IPS-18c (cell line): ENCODE measurements at regions not wholly inside any gene's neighbourhood (a gene's known extent, or its start where the extent isn't known, plus 50 kb on each side); places are given as distances from the start of the nearest gene placed in this dataset.
"Not testable (repeated sequence)": the region's sequence is repeated elsewhere in the genome, so short reads cannot be mapped to it uniquely, and the experiment has no call there.

ENCODE experiments used
- H3K4me3 ChIP-seq: 2 replicates; pipeline ENCODE4 v1.7.0; 2013; ENCODE audit warnings: low read depth, mild to moderate bottlenecking, low read length, moderate library complexity; ENCODE audit not compliant: insufficient read depth
- H3K9me3 ChIP-seq: one replicate; pipeline ENCODE4 v1.6.1; 2013; ENCODE audit warnings: mild to moderate bottlenecking, low read length, moderate library complexity; ENCODE audit not compliant: control insufficient read depth, insufficient read depth

DNA sequence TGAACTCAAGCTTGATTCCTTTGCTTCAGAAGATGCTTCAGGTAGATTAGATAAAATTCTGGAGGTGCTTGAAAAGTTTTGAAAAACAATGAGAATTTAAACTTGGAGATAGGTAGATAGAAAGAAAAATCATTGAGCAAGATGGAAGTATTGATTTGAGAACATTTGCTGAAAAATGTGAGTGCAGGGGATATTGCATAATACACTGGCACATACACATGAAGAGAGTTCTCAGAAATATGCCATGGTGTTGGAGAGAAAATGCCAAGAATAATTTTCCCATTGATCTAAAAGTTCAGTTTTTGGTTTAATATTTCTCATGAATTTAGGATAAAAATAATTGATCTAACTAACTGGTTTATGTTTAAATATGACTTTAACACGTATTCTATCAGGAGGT, 107.2 kb upstream of the GBE1 start:
- no peak overlapping the region for H3K4me3 ChIP-seq

GRCh38 chr3:81867875-81868274, 106.4 kb upstream of the GBE1 start:
- H3K9me3 ChIP-seq = no peaks in the 10 kb centered on the region
- no peak overlapping the region for H3K4me3 ChIP-seq

More for the DNA sequence above, 107.2 kb upstream of the GBE1 start:
- H3K9me3 ChIP-seq = no peaks in the 10 kb centered on the region

- H3K9me3 ChIP-seq, H3K4me3 ChIP-seq: not testable (repeated sequence)
Measured at GRCh38 chr3:81865164-81865563, 103.7 kb upstream of the GBE1 start.

DNA sequence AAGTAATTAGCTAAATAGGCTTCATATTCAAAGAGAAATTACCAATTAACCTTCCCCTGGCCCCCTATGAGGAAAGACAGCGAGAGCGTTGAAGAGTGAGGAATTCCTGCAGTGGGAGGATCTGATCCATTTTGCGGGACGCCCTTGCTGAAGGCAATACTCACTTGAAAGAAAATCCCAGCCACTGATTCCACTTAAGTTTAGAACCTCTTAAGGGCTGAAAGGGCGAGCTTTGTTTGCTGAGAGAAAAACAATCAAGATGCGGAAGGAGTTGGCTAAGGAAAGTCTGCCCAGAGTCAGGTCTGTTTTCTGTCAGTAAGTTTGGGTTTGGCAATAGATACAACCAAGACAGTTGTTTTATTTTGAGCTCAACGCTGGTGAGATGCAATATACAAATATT, 102.8 kb upstream of the GBE1 start:
- no peak overlapping the region for H3K4me3 ChIP-seq
- no peaks in the 10 kb centered on the region for H3K9me3 ChIP-seq

DNA sequence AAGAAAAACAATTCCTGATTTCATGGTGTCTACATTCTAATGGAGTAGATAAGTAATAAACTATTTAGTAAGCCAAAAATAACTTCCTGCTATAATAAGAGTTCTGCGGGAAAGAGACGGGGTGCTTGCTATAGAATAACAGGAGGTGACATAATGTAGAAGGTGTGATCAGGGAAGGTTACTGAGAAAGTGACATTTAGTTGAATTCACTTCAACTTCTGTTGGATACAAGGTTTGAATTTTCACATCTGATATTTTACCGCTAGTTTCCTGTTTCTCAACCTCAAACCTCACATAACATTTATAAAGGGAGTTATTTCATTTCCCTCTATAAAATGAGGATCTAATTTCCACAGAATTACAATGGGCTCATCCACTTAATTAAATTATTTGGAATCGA, 102.3 kb upstream of the GBE1 start:
- Histone ChIP-seq H3K4me3 (no peak overlapping the region), H3K9me3 (no peaks in the 10 kb centered on the region)

- Histone ChIP-seq H3K9me3 (no peaks in the 10 kb centered on the region), H3K4me3 (no peak overlapping the region)
Measured at GRCh38 chr3:81861593-81861992, 100.1 kb upstream of the GBE1 start.

- Histone ChIP-seq H3K9me3 (peaks cover 3% of the 10 kb centered on the region), H3K4me3 (no peak overlapping the region)
Measured at GRCh38 chr3:81859524-81859923, 98.1 kb upstream of the GBE1 start.

- Histone ChIP-seq H3K9me3 (peaks cover 3% of the 10 kb centered on the region), H3K4me3 (no peak overlapping the region)
Measured at GRCh38 chr3:81853431-81853830, 92.0 kb upstream of the GBE1 start.

DNA sequence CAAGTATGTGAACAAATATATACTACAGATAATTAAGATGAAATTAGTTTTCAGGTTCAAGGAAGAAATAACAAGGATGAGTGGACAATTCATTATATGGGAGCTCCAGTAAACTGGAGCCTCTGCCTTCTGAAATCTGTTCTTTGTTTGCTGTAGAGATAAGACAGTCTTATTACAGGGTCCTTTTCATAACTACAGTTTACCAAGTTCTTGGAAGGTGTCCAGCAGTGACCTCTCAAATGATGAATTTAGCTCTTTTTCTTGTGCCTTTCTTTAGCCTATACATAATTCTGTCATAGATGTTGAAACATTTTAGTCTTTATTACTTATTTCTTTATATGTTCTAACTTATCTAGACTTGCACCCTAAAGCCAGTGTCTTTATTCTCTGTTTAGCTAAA, 89.7 kb upstream of the GBE1 start:
- Histone ChIP-seq H3K9me3 (peaks cover 3% of the 10 kb centered on the region), H3K4me3 (no peak overlapping the region)

- no peak overlapping the region for H3K4me3 ChIP-seq
- H3K9me3 ChIP-seq = no peaks in the 10 kb centered on the region
Measured at GRCh38 chr3:81846988-81847387, 85.5 kb upstream of the GBE1 start.

DNA sequence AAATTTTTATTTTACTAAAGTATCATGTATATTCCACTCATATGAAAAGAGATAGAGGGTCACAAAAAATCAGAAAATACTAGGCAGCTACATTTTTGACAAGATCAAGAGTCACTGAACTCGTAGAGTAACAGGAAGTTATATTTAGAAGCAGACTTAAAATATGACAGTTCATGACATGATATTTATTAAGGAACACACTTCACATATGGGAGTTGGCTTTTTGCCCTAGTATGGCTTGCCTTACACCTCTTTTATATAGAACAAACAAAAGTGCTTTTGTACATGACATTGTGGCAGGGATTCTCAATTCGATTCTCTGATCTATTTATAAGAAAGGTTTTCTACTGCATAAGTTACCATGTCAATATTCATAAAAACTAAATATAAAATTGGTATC, 80.1 kb upstream of the GBE1 start:
- no peak overlapping the region for H3K4me3 ChIP-seq
- H3K9me3 ChIP-seq = no peaks in the 10 kb centered on the region

- no peaks in the 10 kb centered on the region for H3K9me3 ChIP-seq
- H3K4me3 ChIP-seq = no peak overlapping the region
Measured at GRCh38 chr3:81839504-81840094, 78.2 kb upstream of the GBE1 start.

DNA sequence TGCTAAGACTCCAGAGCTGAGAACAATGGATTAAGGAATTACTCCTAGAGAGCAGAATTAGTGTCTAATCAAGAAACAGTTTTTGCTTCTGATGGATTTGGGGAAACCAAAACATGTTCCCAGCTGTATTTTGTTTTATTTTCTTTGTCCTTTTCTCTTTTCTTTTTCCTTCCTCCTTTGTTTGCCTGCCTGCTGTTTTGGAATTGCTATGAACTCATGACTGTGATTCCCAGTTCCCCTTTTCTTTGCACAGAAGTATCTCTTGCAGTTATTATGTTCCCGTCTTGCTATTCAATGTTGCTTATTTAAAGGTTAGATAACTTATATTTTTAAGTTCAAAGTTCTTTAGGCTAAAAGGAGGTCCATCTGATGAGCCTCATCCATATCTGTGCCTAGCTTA, 77.0 kb upstream of the GBE1 start:
- Histone ChIP-seq H3K4me3 (no peak overlapping the region), H3K9me3 (no peaks in the 10 kb centered on the region)

DNA sequence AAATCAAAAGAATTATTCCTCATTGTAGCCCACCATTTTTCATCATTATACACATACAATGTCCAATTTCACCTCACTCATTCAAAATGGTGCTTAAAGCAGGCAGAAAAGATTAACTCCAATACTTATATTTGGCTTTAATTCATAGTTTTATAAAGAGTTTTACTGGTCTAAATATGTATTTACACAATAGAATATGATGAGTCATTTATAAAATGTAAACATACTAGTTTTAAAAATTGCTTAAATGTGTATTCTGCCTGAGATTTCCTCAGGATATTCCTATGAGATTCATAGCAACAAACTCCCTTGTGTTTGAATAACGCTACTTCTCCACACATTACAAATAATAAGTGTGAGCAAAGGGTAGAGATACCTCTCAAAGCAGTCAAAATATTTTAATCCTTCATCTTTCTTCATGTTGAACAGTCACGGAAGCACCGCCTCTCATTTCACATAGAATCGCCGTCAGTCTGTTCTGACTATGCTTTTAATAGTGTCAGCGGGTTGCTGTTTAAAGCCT, 75.7 kb upstream of the GBE1 start:
- Histone ChIP-seq H3K9me3 (no peaks in the 10 kb centered on the region), H3K4me3 (no peak overlapping the region)

GRCh38 chr3:81829937-81830336, 68.5 kb upstream of the GBE1 start:
- H3K9me3 ChIP-seq = no peaks in the 10 kb centered on the region
- no peak overlapping the region for H3K4me3 ChIP-seq

GRCh38 chr3:81829272-81829671, 67.8 kb upstream of the GBE1 start:
- H3K9me3 ChIP-seq, H3K4me3 ChIP-seq: not testable (repeated sequence)

GRCh38 chr3:81823882-81824395, 62.5 kb upstream of the GBE1 start:
- no peaks in the 10 kb centered on the region for H3K9me3 ChIP-seq
- no peak overlapping the region for H3K4me3 ChIP-seq

- H3K4me3 ChIP-seq = no peak overlapping the region
- H3K9me3 ChIP-seq = no peaks in the 10 kb centered on the region
Measured at GRCh38 chr3:81823086-81823485, 61.6 kb upstream of the GBE1 start.
